T47D (cell line): ENCODE measurements at regions not wholly inside any gene's neighbourhood (a gene's known extent, or its start where the extent isn't known, plus 50 kb on each side); places are given as distances from the start of the nearest gene placed in this dataset.

ENCODE experiments used
- DNase-seq, 2 experiments: peaks; one replicate each; pipeline versions ENCODE4 v3.0.0 to v3.0.0-alpha.2; 2011 to 2012; ENCODE audit warnings: low read depth in 1 of 2, low spot score in 1 of 2
- JUND ChIP-seq: IDR thresholded peaks from 2 replicates; pipeline ENCODE4 v1.6.1; 2012; ENCODE audit warnings: low read depth
- in situ Hi-C: cut with HindIII; loops from 2 replicates; pipeline ENCODE4 v1.10.0; 2016; ENCODE audit warnings: low sequenced_read_pairs, low pct_unique_long_range_greater_than_20kb

- no peak for DNase-seq
- in situ Hi-C loops: no loop called here
- no peak for TF ChIP-seq JUND
These were observed 913.4 kb upstream of the RAG2 start for GRCh38 chr11:37511425-37511933.

GRCh38 chr11:37509506-37509905, 911.5 kb upstream of the RAG2 start:
- no peak for TF ChIP-seq JUND
- DNase-seq: no peak
- in situ Hi-C loops: no loop called here

- no peak for DNase-seq
- in situ Hi-C loops: no loop called here
- no peak for TF ChIP-seq JUND
These were observed 908.5 kb upstream of the RAG2 start for GRCh38 chr11:37506531-37506930.

GRCh38 chr11:37505406-37505805, 907.4 kb upstream of the RAG2 start:
- no peak for TF ChIP-seq JUND
- DNase-seq: peak in 1 of 2 experiments; percentile 79
- in situ Hi-C loops: no loop called here

GRCh38 chr11:37504921-37505320, 906.9 kb upstream of the RAG2 start:
- in situ Hi-C loops: no loop called here
- no peak for DNase-seq
- no peak for TF ChIP-seq JUND

- no peak for TF ChIP-seq JUND
- no peak for DNase-seq
- in situ Hi-C loops: no loop called here
These were observed 906.1 kb upstream of the RAG2 start for GRCh38 chr11:37504060-37504611.

GRCh38 chr11:37503411-37504059, 905.5 kb upstream of the RAG2 start:
- in situ Hi-C loops: no loop called here
- no peak for TF ChIP-seq JUND
- DNase-seq: no peak

GRCh38 chr11:37502202-37502601, 904.2 kb upstream of the RAG2 start:
- DNase-seq: no peak
- in situ Hi-C loops: no loop called here
- no peak for TF ChIP-seq JUND

GRCh38 chr11:37500425-37500824, 902.4 kb upstream of the RAG2 start:
- no peak for DNase-seq
- in situ Hi-C loops: no loop called here

GRCh38 chr11:37497326-37497725, 899.3 kb upstream of the RAG2 start:
- in situ Hi-C loops: no loop called here
- no peak for DNase-seq
- no peak for TF ChIP-seq JUND

More at GRCh38 chr11:37500425-37500824, 902.4 kb upstream of the RAG2 start:
- TF ChIP-seq JUND: no peak

- DNase-seq: no peak
- in situ Hi-C loops: no loop called here
- TF ChIP-seq JUND: no peak
These were observed 898.2 kb upstream of the RAG2 start for GRCh38 chr11:37496201-37496600.

- no peak for DNase-seq
- no peak for TF ChIP-seq JUND
- in situ Hi-C loops: no loop called here
These were observed 886.3 kb upstream of the RAG2 start for GRCh38 chr11:37484298-37484697.

- in situ Hi-C loops: no loop called here
- no peak for TF ChIP-seq JUND
- DNase-seq: no peak
These were observed 885.7 kb upstream of the RAG2 start for GRCh38 chr11:37483761-37484160.

- DNase-seq: no peak
- in situ Hi-C loops: no loop called here
- TF ChIP-seq JUND: no peak
These were observed 876.9 kb upstream of the RAG2 start for GRCh38 chr11:37474889-37475288.
